Endothelial cell of umbilical vein (primary cell): ENCODE measurements at regions not wholly inside any gene's neighbourhood (a gene's known extent, or its start where the extent isn't known, plus 50 kb on each side); places are given as distances from the start of the nearest gene placed in this dataset.

Experiments
- BruUV-seq: library from RNA; stranded (reverse); fragments of 400-500 nt; replicated peaks from 2 replicates; lab custom pipeline; 2021; lab: Mats Ljungman, UMichigan
- CTCF ChIA-PET: fragments of 300-600, 350-600 bp; sonication (Branson Sonifier 250); formaldehyde crosslinking; loops from one replicate; lab custom pipeline; 2021; ENCODE audit warnings: antibody characterized with exemption, inconsistent platforms; lab: Charles Lee
- POLR2A ChIA-PET: fragments of 300-600, 350-600 bp; sonication (Branson Sonifier 250); formaldehyde crosslinking; loops from one replicate; lab custom pipeline; 2021; ENCODE audit warnings: antibody characterized with exemption, inconsistent platforms; lab: Charles Lee
- DNase-seq: peaks from one replicate; pipeline ENCODE4 v3.0.0-alpha.2; 2011; ENCODE audit warnings: low read depth, low spot score
- FAIRE-seq: peaks from 2 replicates; lab custom pipeline; 2011; peaks lifted over from hg19 to GRCh38; lab: Jason Lieb, UNC
- H2AFZ ChIP-seq: 2 replicates; pipeline ENCODE4 v1.6.0; 2012; ENCODE audit warnings: low read depth, low read length, control low read depth, inconsistent platforms
- H3K27ac ChIP-seq: 2 replicates; pipeline ENCODE4 v1.5.1; 2011; ENCODE audit warnings: low read depth, mild to moderate bottlenecking, control low read depth, low read length, moderate library complexity; ENCODE audit not compliant: insufficient read depth
- H3K27me3 ChIP-seq, 2 experiments: 2 replicates each; pipeline versions ENCODE4 v1.6.0 to v1.6.1; 2011; ENCODE audit warnings: low read length in 2 of 2, mixed read lengths in 1 of 2; ENCODE audit not compliant: control insufficient read depth in 2 of 2, insufficient read depth in 2 of 2
- H3K36me3 ChIP-seq, 2 experiments: 2 replicates in 1 of 2; 3 replicates in 1 of 2; pipeline ENCODE4 v1.5.1; 2011; ENCODE audit warnings: low read length in 2 of 2, mild to moderate bottlenecking in 1 of 2, moderate library complexity in 1 of 2; ENCODE audit not compliant: control insufficient read depth in 2 of 2, insufficient read depth in 2 of 2; ENCODE audit errors: extremely low read depth in 1 of 2
- H3K4me1 ChIP-seq: 3 replicates; pipeline ENCODE4 v1.5.1; 2011; ENCODE audit warnings: mild to moderate bottlenecking, low read length; ENCODE audit not compliant: control insufficient read depth, insufficient read depth; ENCODE audit errors: extremely low read depth
- H3K4me2 ChIP-seq: 2 replicates; pipeline ENCODE4 v1.6.1; 2011; ENCODE audit warnings: low read length, control low read depth, mixed read lengths; ENCODE audit not compliant: insufficient read depth
- H3K4me3 ChIP-seq, 3 experiments: fragments of 200-600 bp in 1 of 3; sonication (generic), shearing (Covaris generic) in 1 of 3; replicated peaks in 1 of 3; 2 replicates each; pipeline ENCODE4 v1.5.1; 2011 to 2016; ENCODE audit warnings: control low read depth in 3 of 3, low read length in 3 of 3, mild to moderate bottlenecking in 2 of 3, inconsistent platforms in 1 of 3, low read depth in 1 of 3, moderate library complexity in 1 of 3; ENCODE audit not compliant: insufficient read depth in 1 of 3
- H3K79me2 ChIP-seq: 2 replicates; pipeline ENCODE4 v1.6.0; 2012; ENCODE audit warnings: low read length, inconsistent platforms; ENCODE audit not compliant: control insufficient read depth, insufficient read depth
- H3K9ac ChIP-seq: replicated peaks from 2 replicates; pipeline ENCODE3; 2011; ENCODE audit warnings: low read length, control low read depth; ENCODE audit not compliant: insufficient read depth; ENCODE audit errors: extremely low read depth
- H3K9me1 ChIP-seq: replicated peaks from 3 replicates; pipeline ENCODE4 v1.6.0; 2011; ENCODE audit warnings: mild to moderate bottlenecking, low read length; ENCODE audit not compliant: control insufficient read depth, insufficient read depth; ENCODE audit errors: extremely low read depth
- H3K9me3 ChIP-seq: replicated peaks from 2 replicates; pipeline ENCODE4 v1.5.1; 2012; ENCODE audit warnings: low read length, inconsistent platforms; ENCODE audit not compliant: control insufficient read depth, insufficient read depth
- H4K20me1 ChIP-seq: replicated peaks from 2 replicates; pipeline ENCODE3; 2011; ENCODE audit warnings: mild to moderate bottlenecking, low read length; ENCODE audit not compliant: control insufficient read depth, insufficient read depth; ENCODE audit errors: extremely low read depth
- CTCF ChIP-seq, 2 donors: IDR thresholded peaks; 1 replicate in 1 of 2; 2 replicates in 1 of 2; pipeline ENCODE4 v1.5.1; 2011; ENCODE audit warnings: low read length in 2 of 2, mild to moderate bottlenecking in 2 of 2, moderate library complexity in 2 of 2, control low read depth in 1 of 2, inconsistent platforms in 1 of 2, low read depth in 1 of 2; ENCODE audit not compliant: insufficient read depth in 1 of 2; ENCODE audit errors: extremely low read depth in 1 of 2
- EZH2 ChIP-seq: IDR thresholded peaks from 2 replicates; pipeline ENCODE4 v1.6.1; 2012; ENCODE audit warnings: borderline replicate concordance, low read depth, mild to moderate bottlenecking, moderate library complexity, low read length, inconsistent platforms; ENCODE audit not compliant: severe bottlenecking
- FOS ChIP-seq: IDR thresholded peaks from 2 replicates; pipeline ENCODE4 v1.6.1; 2011; ENCODE audit warnings: mild to moderate bottlenecking, low read length, moderate library complexity, borderline replicate concordance; ENCODE audit not compliant: insufficient read depth
- GATA2 ChIP-seq: IDR thresholded peaks from 2 replicates; pipeline ENCODE4 v1.7.0; 2011; ENCODE audit warnings: low read depth, mild to moderate bottlenecking, moderate library complexity, mixed read lengths, low read length; ENCODE audit not compliant: insufficient read length, insufficient read depth
- JUN ChIP-seq: IDR thresholded peaks from 2 replicates; pipeline ENCODE4 v1.6.1; 2011; ENCODE audit warnings: borderline replicate concordance, low read depth; ENCODE audit not compliant: insufficient read length, insufficient read depth
- MAX ChIP-seq: IDR thresholded peaks from 2 replicates; pipeline ENCODE4 v1.6.1; 2011; ENCODE audit not compliant: insufficient read depth, insufficient read length
- MYC ChIP-seq: IDR thresholded peaks from one replicate; pipeline ENCODE4 v1.6.1; 2011; ENCODE audit warnings: mild to moderate bottlenecking, low read depth, low read length
- POLR2A ChIP-seq: IDR thresholded peaks from 2 replicates; pipeline ENCODE4 v1.6.1; 2012; ENCODE audit warnings: low read depth, mild to moderate bottlenecking, control low read depth, low read length
- POLR2AphosphoS5 ChIP-seq: IDR thresholded peaks from 2 replicates; pipeline ENCODE4 v1.6.1; 2012; ENCODE audit warnings: low read depth, mild to moderate bottlenecking, control low read depth, low read length, moderate library complexity; ENCODE audit not compliant: insufficient read depth
- dilution Hi-C: fragments of 300-500 bp; cut with MboI; formaldehyde crosslinking; loops from one replicate; pipeline ENCODE4 v1.15.0; 2019; ENCODE audit warnings: low sequenced_read_pairs; ENCODE audit not compliant: extremely low pct_ligation_motif_present
- intact Hi-C: fragments of 100-400 bp; cut with micrococcal nuclease; formaldehyde crosslinking; loops from one replicate; pipeline ENCODE4 v1.10.0; 2022

- CTCF ChIA-PET, result no interaction called here
Measured at GRCh38 chr10:22137542-22137941, 80.3 kb downstream of the EBLN1 start.

GRCh38 chr10:22135591-22135990 lies 82.2 kb downstream of the EBLN1 start:
- Histone ChIP-seq H4K20me1 (no peaks in the 10 kb centered on the region), H3K27me3 (no peaks in the 10 kb centered on the region), H3K4me1 (no peaks in the 10 kb centered on the region), H3K4me3 (no peak overlapping the region), H3K9ac (no peak overlapping the region), H2AFZ (no peak overlapping the region), H3K27ac (no peak overlapping the region), H3K4me2 (no peak overlapping the region), H3K79me2 (no peaks in the 10 kb centered on the region), H3K9me1 (no peaks in the 10 kb centered on the region), H3K36me3 (no peaks in the 10 kb centered on the region), H3K9me3 (no peaks in the 10 kb centered on the region)
- FAIRE-seq (no peak), DNase-seq (no peak)
- no TSS peak for BruUV-seq
- dilution Hi-C loops, result no loop called here
- TF ChIP-seq POLR2A (no peak), EZH2 (no peak), JUN (no peak), MYC (no peak), CTCF (IDR thresholded peaks at IDR 0.05; ENCODE audit: extremely low read depth in 1 of 2, insufficient read depth in 1 of 2, low read depth in 1 of 2, low read length in 2 of 2) (no peak), MAX (no peak), GATA2 (no peak), FOS (no peak), POLR2AphosphoS5 (no peak)
- POLR2A ChIA-PET, result no interaction called here
- intact Hi-C loops, result no loop called here
- CTCF ChIA-PET, result no interaction called here

More at GRCh38 chr10:22137542-22137941, 80.3 kb downstream of the EBLN1 start:
- Histone ChIP-seq H3K9ac (no peak overlapping the region), H3K4me3 (no peak overlapping the region), H3K4me1 (no peaks in the 10 kb centered on the region), H3K79me2 (no peaks in the 10 kb centered on the region), H3K9me1 (no peaks in the 10 kb centered on the region), H3K9me3 (no peaks in the 10 kb centered on the region), H2AFZ (no peak overlapping the region), H3K36me3 (no peaks in the 10 kb centered on the region), H3K27ac (no peak overlapping the region), H4K20me1 (no peaks in the 10 kb centered on the region), H3K27me3 (no peaks in the 10 kb centered on the region), H3K4me2 (no peak overlapping the region)
- FAIRE-seq (no peak), DNase-seq (no peak)
- dilution Hi-C loops, result no loop called here
- TF ChIP-seq GATA2 (no peak), CTCF (IDR thresholded peaks at IDR 0.05; ENCODE audit: extremely low read depth in 1 of 2, insufficient read depth in 1 of 2, low read depth in 1 of 2, low read length in 2 of 2) (no peak), POLR2A (no peak), JUN (no peak)
- intact Hi-C loops, result no loop called here
- BruUV-seq, result no TSS peak
- POLR2A ChIA-PET, result no interaction called here
